NCI-H82 (cell line): ENCODE measurements at regions not wholly inside any gene's neighbourhood (a gene's known extent, or its start where the extent isn't known, plus 50 kb on each side); places are given as distances from the start of the nearest gene placed in this dataset.

Experiments used
- DNase-seq: peaks from one replicate; lab custom pipeline; 2025; lab: John Stamatoyannopoulos, UW

- DNase-seq: no peak
Observed at GRCh38 chr13:61768175-61768574, 352.5 kb upstream of the PCDH20 start.

GRCh38 chr13:61766667-61767058, 351.0 kb upstream of the PCDH20 start:
- no peak for DNase-seq

- no peak for DNase-seq
Observed at GRCh38 chr13:61765940-61766666, 350.5 kb upstream of the PCDH20 start.

- DNase-seq: no peak
Observed at GRCh38 chr13:61765181-61765742, 349.6 kb upstream of the PCDH20 start.

- no peak for DNase-seq
Observed at GRCh38 chr13:61761690-61762089, 346.0 kb upstream of the PCDH20 start.

GRCh38 chr13:61760102-61760501, 344.5 kb upstream of the PCDH20 start:
- no peak for DNase-seq

GRCh38 chr13:61756031-61756430, 340.4 kb upstream of the PCDH20 start:
- no peak for DNase-seq

- DNase-seq: no peak
Observed at GRCh38 chr13:61751039-61751438, 335.4 kb upstream of the PCDH20 start.

- DNase-seq: no peak
Observed at GRCh38 chr13:61738236-61738750, 322.6 kb upstream of the PCDH20 start.

- DNase-seq: no peak
Observed at GRCh38 chr13:61734683-61735082, 319.0 kb upstream of the PCDH20 start.

GRCh38 chr13:61728471-61728870, 312.8 kb upstream of the PCDH20 start:
- no peak for DNase-seq

GRCh38 chr13:61727767-61728166, 312.1 kb upstream of the PCDH20 start:
- no peak for DNase-seq

GRCh38 chr13:61725806-61726205, 310.2 kb upstream of the PCDH20 start:
- DNase-seq: no peak

- no peak for DNase-seq
Observed at GRCh38 chr13:61722119-61722518, 306.5 kb upstream of the PCDH20 start.

GRCh38 chr13:61712621-61713020, 297.0 kb upstream of the PCDH20 start:
- no peak for DNase-seq

GRCh38 chr13:61709258-61709657, 293.6 kb upstream of the PCDH20 start:
- no peak for DNase-seq

- DNase-seq: no peak
Observed at GRCh38 chr13:61706899-61707298, 291.2 kb upstream of the PCDH20 start.

- DNase-seq: no peak
Observed at GRCh38 chr13:61700620-61701019, 285.0 kb upstream of the PCDH20 start.

GRCh38 chr13:61700181-61700580, 284.5 kb upstream of the PCDH20 start:
- no peak for DNase-seq

GRCh38 chr13:61696676-61697075, 281.0 kb upstream of the PCDH20 start:
- no peak for DNase-seq

- no peak for DNase-seq
Observed at GRCh38 chr13:61695147-61695546, 279.5 kb upstream of the PCDH20 start.

GRCh38 chr13:61692691-61693090, 277.0 kb upstream of the PCDH20 start:
- no peak for DNase-seq

- peak; percentile 51 for DNase-seq
Observed at GRCh38 chr13:61685682-61686012, 270.0 kb upstream of the PCDH20 start.
